Fibroblast of villous mesenchyme (primary cell): ENCODE measurements at regions not wholly inside any gene's neighbourhood (a gene's known extent, or its start where the extent isn't known, plus 50 kb on each side); places are given as distances from the start of the nearest gene placed in this dataset.
"Not testable (repeated sequence)": the region's sequence is repeated elsewhere in the genome, so short reads cannot be mapped to it uniquely, and the experiment has no call there.

ENCODE experiments used
- DNase-seq: peaks from one replicate; pipeline ENCODE4 v3.0.0-alpha.2; 2010; ENCODE audit warnings: low read depth
- H3K4me3 ChIP-seq: 2 replicates; pipeline ENCODE4 v1.5.1; 2011; ENCODE audit warnings: low read depth, mild to moderate bottlenecking, low read length
- CTCF ChIP-seq: IDR thresholded peaks from 2 replicates; pipeline ENCODE4 v1.5.1; 2012; ENCODE audit warnings: low read depth, mild to moderate bottlenecking, low read length; ENCODE audit not compliant: insufficient read depth

- no peak overlapping the region for H3K4me3 ChIP-seq
- DNase-seq: no peak
- no peak for TF ChIP-seq CTCF
Measured at GRCh38 chr6:15739353-15739752, 76.5 kb upstream of the DTNBP1 start.

- H3K4me3 ChIP-seq, DNase-seq: not testable (repeated sequence)
Measured at GRCh38 chr6:15738195-15738594, 75.4 kb upstream of the DTNBP1 start.

- no peak for TF ChIP-seq CTCF
- H3K4me3 ChIP-seq: no peak overlapping the region
- no peak for DNase-seq
Measured at GRCh38 chr6:15736297-15736696, 73.5 kb upstream of the DTNBP1 start.

GRCh38 chr6:15735567-15736265, 72.9 kb upstream of the DTNBP1 start:
- no peak for TF ChIP-seq CTCF
- DNase-seq: peak; percentile 25
- H3K4me3 ChIP-seq: no peak overlapping the region

- no peak overlapping the region for H3K4me3 ChIP-seq
- TF ChIP-seq CTCF: no peak
- DNase-seq: no peak
Measured at GRCh38 chr6:15734118-15734897, 71.5 kb upstream of the DTNBP1 start.

- no peak for DNase-seq
- no peak overlapping the region for H3K4me3 ChIP-seq
- no peak for TF ChIP-seq CTCF
Measured at GRCh38 chr6:15730922-15731321, 68.1 kb upstream of the DTNBP1 start.

GRCh38 chr6:15730442-15730841, 67.6 kb upstream of the DTNBP1 start:
- H3K4me3 ChIP-seq: no peak overlapping the region
- no peak for DNase-seq
- no peak for TF ChIP-seq CTCF
